Endodermal cell (in vitro differentiated cells): ENCODE measurements at regions not wholly inside any gene's neighbourhood (a gene's known extent, or its start where the extent isn't known, plus 50 kb on each side); places are given as distances from the start of the nearest gene placed in this dataset.
A peak's percentile ranks its signal among the peaks of the same experiment; 100 is the strongest.

Experiments
- DNase-seq: peaks from one replicate; pipeline ENCODE4 v3.0.0-alpha.2; 2017
- H3K27ac ChIP-seq: 2 replicates; pipeline ENCODE4 v1.5.1; 2013; ENCODE audit warnings: mild to moderate bottlenecking, low read depth, low read length, moderate library complexity
- H3K27me3 ChIP-seq: 2 replicates; pipeline ENCODE4 v1.6.1; 2013; ENCODE audit warnings: mild to moderate bottlenecking, low read length, moderate library complexity; ENCODE audit not compliant: insufficient read depth, control insufficient read depth, poor library complexity, severe bottlenecking
- H3K36me3 ChIP-seq: 2 replicates; pipeline ENCODE4 v1.7.0; 2013; ENCODE audit warnings: mild to moderate bottlenecking, low read length, moderate library complexity; ENCODE audit not compliant: control insufficient read depth, insufficient read depth
- H3K4me1 ChIP-seq: one replicate; pipeline ENCODE4 v1.7.0; 2013; ENCODE audit warnings: low read length; ENCODE audit not compliant: control insufficient read depth, insufficient read depth
- H3K4me3 ChIP-seq: 2 replicates; pipeline ENCODE4 v1.5.1; 2013; ENCODE audit warnings: mild to moderate bottlenecking, low read length, moderate library complexity
- H3K9ac ChIP-seq: 2 replicates; pipeline ENCODE4 v1.6.1; 2013; ENCODE audit warnings: mild to moderate bottlenecking, low read length, moderate library complexity; ENCODE audit not compliant: poor library complexity, severe bottlenecking; ENCODE audit errors: extremely low read depth
- H3K9me3 ChIP-seq: 2 replicates; pipeline ENCODE4 v1.6.1; 2013; ENCODE audit warnings: mild to moderate bottlenecking, low read length, moderate library complexity; ENCODE audit not compliant: control insufficient read depth
- H3K27ac Mint-ChIP-seq: 2 replicates; pipeline ENCODE4 v1.8.0; 2020; ENCODE audit warnings: mixed read lengths
- H3K27me3 Mint-ChIP-seq: 2 replicates; pipeline ENCODE4 v1.8.0; 2021; ENCODE audit warnings: mild to moderate bottlenecking, mixed read lengths; ENCODE audit not compliant: insufficient read depth
- H3K36me3 Mint-ChIP-seq: 2 replicates; pipeline ENCODE4 v1.8.0; 2020; ENCODE audit warnings: low read depth, mixed read lengths
- H3K4me1 Mint-ChIP-seq: 2 replicates; pipeline ENCODE4 v1.8.0; 2020; ENCODE audit warnings: mixed read lengths
- H3K4me3 Mint-ChIP-seq: 2 replicates; pipeline ENCODE4 v1.8.0; 2020; ENCODE audit warnings: mild to moderate bottlenecking, moderate library complexity, mixed read lengths
- H3K9me3 Mint-ChIP-seq: 2 replicates; pipeline ENCODE4 v1.8.0; 2020; ENCODE audit warnings: mild to moderate bottlenecking, mixed read lengths
- WGBS, 2 experiments: methylation state at CpG; one replicate each; pipeline versions ENCODE4 v1.1.5 to v1.1.7; 2013; ENCODE audit warnings: missing lambda C conversion rate in 2 of 2, mixed read lengths in 1 of 2; ENCODE audit not compliant: insufficient coverage in 1 of 2, insufficient read length in 1 of 2; 5-methylcytosine and 5-hydroxymethylcytosine counted together
- TF ChIP-seq, protein P1 (sequence below): fragments of 200-600 bp; sonication (generic); conservative IDR thresholded peaks from 2 replicates; pipeline ENCODE4 v1.5.0; 2021; ENCODE audit warnings: antibody characterized with exemption, mild to moderate bottlenecking

GRCh38 chr3:56997041-56997440, 63.4 kb upstream of the SPATA12 start:
- DNase-seq, result no peak
- Histone ChIP-seq H3K4me1 (no peaks in the 10 kb centered on the region), H3K9me3 (no peaks in the 10 kb centered on the region), H3K27ac (no peak overlapping the region), H3K36me3 (no peaks in the 10 kb centered on the region), H3K9ac (no peak overlapping the region), H3K27me3 (no peaks in the 10 kb centered on the region), H3K4me3 (no peak overlapping the region)
- Mint-ChIP-seq H3K4me3 (no peak overlapping the region), H3K4me1 (peaks cover 18% of the 10 kb centered on the region), H3K27ac (no peak overlapping the region), H3K9me3 (no peaks in the 10 kb centered on the region), H3K36me3 (no peaks in the 10 kb centered on the region), H3K27me3 (no peaks in the 10 kb centered on the region)
- 93% methylated on average over 3 of the region's 3 CpGs; no CpG with 5 or more reads in 1 of the 2 experiments for WGBS, 2 experiments
- TF ChIP-seq, protein P1, sequence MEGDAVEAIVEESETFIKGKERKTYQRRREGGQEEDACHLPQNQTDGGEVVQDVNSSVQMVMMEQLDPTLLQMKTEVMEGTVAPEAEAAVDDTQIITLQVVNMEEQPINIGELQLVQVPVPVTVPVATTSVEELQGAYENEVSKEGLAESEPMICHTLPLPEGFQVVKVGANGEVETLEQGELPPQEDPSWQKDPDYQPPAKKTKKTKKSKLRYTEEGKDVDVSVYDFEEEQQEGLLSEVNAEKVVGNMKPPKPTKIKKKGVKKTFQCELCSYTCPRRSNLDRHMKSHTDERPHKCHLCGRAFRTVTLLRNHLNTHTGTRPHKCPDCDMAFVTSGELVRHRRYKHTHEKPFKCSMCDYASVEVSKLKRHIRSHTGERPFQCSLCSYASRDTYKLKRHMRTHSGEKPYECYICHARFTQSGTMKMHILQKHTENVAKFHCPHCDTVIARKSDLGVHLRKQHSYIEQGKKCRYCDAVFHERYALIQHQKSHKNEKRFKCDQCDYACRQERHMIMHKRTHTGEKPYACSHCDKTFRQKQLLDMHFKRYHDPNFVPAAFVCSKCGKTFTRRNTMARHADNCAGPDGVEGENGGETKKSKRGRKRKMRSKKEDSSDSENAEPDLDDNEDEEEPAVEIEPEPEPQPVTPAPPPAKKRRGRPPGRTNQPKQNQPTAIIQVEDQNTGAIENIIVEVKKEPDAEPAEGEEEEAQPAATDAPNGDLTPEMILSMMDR, result no peak

DNA sequence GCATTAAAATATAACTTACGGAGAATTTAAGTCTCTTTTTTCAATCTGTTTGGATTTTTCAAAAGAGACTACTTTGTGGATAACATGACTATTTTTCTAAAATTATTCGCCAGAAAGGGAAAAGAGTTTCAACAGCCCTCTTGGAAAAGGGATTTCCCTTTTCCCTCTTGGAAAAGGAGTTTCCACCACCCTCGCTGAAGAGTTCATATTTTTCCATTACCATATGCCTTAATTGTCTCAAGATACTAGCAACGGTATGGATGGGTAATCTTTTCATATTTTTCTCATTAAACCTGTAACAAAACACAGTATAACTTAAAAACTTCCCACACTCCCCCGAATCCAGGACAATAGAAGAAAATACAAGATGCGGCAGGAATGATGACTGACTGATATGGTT, 66.1 kb upstream of the SPATA12 start:
- Histone ChIP-seq H3K9ac (no peak overlapping the region), H3K36me3 (no peaks in the 10 kb centered on the region), H3K4me3 (no peak overlapping the region), H3K4me1 (peaks cover 4% of the 10 kb centered on the region), H3K27ac (no peak overlapping the region), H3K27me3 (no peaks in the 10 kb centered on the region), H3K9me3 (no peaks in the 10 kb centered on the region)
- Mint-ChIP-seq H3K4me1 (peaks cover 28% of the 10 kb centered on the region), H3K27me3 (peaks cover 6% of the 10 kb centered on the region), H3K4me3 (no peak overlapping the region), H3K36me3 (no peaks in the 10 kb centered on the region), H3K9me3 (no peaks in the 10 kb centered on the region), H3K27ac (no peak overlapping the region)
- no peak for DNase-seq
- TF ChIP-seq, protein P1, result no peak
- WGBS, 2 experiments, result 90 to 91% methylated on average over 4 to 6 of the region's 6 CpGs

DNA sequence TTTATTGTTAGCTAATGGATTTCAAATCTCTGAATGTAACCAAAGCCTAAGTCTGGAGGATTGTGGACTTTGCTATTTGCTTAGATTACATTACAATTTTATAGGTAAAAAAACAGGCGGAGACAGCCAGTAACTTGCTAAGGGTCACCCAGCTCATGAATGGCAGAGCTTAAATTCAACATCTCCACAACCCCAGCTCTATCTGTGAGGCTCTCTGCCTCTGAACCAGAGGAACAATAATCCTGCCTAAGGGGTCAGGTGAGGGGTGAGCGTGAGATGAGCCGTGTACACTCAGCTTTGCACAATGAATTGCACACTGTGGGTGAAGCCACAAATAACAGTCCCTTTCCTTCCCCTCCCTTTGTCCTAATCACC, 69.8 kb upstream of the SPATA12 start:
- Histone ChIP-seq H3K9ac (no peak overlapping the region), H3K9me3 (no peaks in the 10 kb centered on the region), H3K27ac (no peak overlapping the region), H3K27me3 (no peaks in the 10 kb centered on the region), H3K4me3 (no peak overlapping the region), H3K4me1 (peaks cover 4% of the 10 kb centered on the region), H3K36me3 (no peaks in the 10 kb centered on the region)
- H3K9me3 Mint-ChIP-seq, result no peaks in the 10 kb centered on the region
- TF ChIP-seq, protein P1, result no peak
- no peak overlapping the region for H3K4me3 Mint-ChIP-seq
- peaks cover 21% of the 10 kb centered on the region for H3K4me1 Mint-ChIP-seq
- H3K27ac Mint-ChIP-seq, result peak overlapping the region; percentile 47
- no peaks in the 10 kb centered on the region for H3K36me3 Mint-ChIP-seq
- peaks cover 6% of the 10 kb centered on the region for H3K27me3 Mint-ChIP-seq
- WGBS, 2 experiments, result 90 to 100% methylated on average over 3 of the region's 3 CpGs
- DNase-seq, result no peak
